HG03039 (cell line): ENCODE measurements at regions not wholly inside any gene's neighbourhood (a gene's known extent, or its start where the extent isn't known, plus 50 kb on each side); places are given as distances from the start of the nearest gene placed in this dataset.
"Not testable (repeated sequence)": the region's sequence is repeated elsewhere in the genome, so short reads cannot be mapped to it uniquely, and the experiment has no call there.

Experiments used
- ATAC-seq: cut with Tn5 transposase; IDR thresholded peaks from one replicate; pipeline ENCODE4 v1.9.1; 2021; ENCODE audit warnings: mild to moderate bottlenecking, moderate library complexity; ENCODE audit not compliant: unreplicated experiment

DNA sequence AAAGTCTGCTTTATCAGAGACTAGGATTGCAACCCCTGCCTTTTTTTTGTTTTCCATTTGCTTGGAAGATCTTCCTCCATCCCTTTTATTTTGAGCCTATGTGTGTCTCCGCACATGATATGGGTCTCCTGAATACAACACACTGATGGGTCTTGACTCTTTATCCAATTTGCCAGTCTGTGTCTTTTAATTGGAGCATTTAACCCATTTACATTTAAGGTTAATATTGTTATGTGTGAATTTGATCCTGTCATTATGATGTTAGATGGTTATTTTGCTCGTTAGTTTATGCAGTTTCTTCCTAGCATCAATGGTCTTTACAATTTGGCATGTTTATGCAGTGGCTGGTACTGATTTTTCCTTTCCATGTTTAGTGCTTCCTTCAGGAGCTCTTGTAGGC lies 84.0 kb upstream of the B3GAT1 start:
- ATAC-seq, result not testable (repeated sequence)

DNA sequence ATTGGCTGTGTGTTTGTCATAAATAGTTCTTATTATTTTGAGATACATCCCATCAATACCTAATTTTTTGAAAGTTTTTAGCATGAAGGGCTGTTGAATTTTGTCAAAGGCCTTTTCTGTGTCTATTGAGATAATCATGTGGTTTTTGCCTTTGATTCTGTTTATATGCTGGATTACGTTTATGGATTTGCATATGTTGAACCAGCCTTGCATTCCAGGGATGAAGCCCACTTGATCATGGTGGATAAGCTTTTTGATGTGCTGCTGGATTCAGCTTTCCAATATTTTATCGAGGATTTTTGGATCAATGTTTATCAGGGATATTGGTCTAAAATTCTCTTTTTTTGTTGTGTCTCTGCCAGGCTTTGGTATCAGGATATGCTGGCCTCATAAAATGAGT lies 82.4 kb upstream of the B3GAT1 start:
- not testable (repeated sequence) for ATAC-seq

DNA sequence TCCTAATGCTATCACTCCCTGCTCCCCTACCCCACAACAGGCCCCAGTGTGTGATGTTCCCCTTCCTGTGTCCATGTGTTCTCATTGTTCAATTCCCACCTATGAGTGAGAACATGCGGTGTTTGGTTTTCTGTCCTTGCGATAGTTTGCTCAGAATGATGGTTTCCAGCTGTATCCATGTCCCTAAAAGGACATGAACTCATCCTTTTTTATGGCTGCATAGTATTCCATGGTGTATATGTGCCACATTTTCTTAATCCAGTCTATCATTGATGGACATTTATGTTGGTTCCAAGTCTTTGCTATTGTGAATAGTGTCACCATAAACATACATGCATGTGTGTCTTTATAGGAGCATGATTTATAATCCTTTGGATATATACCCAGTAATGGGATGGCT lies 80.4 kb upstream of the B3GAT1 start:
- not testable (repeated sequence) for ATAC-seq

DNA sequence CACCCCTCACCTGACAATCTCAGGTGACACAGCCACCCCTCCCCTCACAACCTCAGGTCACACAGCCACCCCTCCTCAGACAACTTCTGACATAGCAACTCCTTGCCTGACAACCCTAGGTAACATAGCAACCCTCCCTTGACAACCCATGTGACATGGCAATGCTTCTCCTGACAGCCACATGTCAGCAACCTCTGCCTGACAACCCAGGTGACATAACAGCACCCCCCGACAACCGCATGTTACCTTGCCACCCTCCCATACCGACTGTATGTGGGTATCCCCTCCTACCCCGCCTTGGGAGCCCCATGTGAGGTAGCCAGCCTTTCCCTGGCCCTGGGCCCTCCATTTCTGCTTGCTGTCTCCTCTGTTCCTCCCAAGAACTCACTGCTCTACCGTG lies 77.7 kb upstream of the B3GAT1 start:
- ATAC-seq, result no peak

DNA sequence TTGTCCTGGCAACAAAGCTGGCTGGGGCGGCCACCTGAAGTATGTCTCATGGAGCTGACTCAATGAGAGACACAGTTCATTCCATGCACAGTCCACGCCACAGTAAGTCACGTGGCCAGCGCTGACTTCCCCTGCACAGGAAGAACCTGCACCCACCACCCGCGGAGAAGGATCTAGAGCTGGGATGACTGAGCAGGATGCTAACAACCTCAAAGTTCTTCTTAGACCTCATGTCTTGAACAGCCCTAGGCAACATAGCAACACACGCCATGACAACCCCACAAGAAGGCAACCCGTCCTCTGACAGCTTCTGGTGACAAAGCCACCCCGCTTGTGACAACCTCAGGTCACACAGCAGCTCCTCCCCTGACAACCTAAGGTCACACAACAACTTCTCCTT lies 76.9 kb upstream of the B3GAT1 start:
- no peak for ATAC-seq

DNA sequence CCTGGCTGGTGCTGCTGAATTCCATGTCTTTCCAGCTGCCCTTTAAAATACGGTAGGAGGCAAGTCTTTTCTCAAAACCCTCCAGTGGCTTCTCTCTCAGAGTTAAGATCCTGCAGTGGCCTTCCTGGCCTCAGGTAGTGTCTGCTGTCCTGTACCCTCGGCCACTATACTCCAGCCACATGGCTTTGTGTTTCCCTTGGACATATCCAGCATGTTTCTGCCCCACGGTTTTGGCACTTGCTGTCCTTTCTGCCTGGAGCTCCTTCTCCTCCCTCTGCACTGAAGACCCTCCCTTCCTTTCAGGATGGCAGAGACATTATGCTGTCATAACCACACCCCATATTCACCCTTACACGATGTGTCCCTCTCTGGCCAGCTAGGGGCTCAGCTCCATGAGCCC lies 76.5 kb upstream of the B3GAT1 start:
- ATAC-seq, result no peak

DNA sequence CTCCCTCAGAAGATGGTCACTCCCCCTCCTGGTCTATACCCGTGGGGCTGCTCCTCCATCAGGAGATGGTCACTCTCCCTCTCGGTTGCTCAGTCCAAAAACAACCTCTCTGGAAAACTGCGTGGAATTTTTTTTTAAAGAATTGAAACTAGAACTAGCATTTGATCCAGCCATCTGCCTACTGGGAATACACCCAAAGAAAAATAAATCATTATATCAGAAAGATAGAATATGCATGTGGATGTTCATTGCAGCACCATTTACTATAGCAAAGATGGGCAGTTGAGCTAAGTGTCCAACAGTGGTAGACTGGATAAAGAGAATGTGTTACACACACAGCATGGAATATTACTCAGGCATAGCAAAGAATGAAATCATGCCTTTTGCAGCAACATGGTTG lies 75.7 kb upstream of the B3GAT1 start:
- ATAC-seq, result no peak

DNA sequence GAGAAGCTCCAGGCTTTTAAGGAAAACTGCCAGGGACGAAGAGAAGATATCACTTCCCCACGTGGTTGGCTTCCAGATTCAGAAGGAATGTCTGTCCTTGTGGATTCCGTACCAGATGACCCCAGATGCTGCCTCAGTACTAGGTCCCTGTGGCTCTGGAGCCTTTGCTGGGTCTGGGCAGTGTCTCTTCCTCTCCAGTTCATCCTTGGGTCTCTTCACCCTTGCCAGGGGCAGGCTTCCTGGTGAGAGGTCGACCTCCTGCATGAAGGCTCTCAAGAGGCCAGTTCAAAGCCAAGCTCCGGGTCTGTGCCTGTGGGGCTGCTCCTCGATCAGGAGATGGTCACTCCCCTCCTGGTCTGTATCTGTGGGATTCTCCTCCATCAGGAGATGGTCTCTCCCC lies 74.7 kb upstream of the B3GAT1 start:
- ATAC-seq, result no peak

DNA sequence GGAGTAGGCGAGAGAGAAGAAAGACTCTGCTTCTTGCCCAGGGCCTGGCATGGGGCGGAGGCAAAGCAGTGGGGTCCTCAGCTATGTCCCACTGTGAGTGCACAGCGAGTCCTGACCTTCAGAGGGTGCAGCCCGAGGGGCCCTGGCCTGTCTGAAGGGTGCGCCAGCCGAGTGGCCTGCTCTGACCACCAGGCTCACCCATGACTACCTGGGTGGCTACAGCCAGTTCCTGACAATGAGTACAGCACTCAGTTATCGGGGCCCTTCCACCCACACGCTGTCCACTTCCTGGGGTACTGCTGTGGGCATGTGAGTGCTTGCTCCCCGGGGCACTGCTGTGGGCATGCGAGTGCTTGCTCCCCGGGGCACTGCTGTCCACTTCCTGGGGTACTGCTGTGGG lies 74.1 kb upstream of the B3GAT1 start:
- ATAC-seq, result no peak

DNA sequence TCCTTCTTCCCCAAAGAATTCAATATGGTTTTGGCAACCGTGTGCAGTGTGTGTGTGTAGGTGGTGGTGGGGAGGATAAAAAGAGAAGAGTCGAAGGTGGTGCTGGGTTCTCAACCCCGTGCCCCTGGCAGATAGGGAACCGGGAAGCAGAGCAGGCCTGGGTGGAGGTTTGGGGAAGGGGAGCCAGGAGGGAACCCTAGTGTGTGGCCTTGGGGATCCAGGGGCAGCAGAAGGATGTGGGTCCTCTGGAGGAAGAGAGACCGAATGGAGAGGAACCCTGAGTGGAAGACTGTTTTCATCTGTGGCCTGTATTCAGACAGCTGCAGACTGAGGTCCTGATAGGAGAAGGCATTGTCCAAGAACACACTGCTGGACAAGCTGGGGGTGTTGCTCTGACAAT lies 73.3 kb upstream of the B3GAT1 start:
- ATAC-seq, result no peak

DNA sequence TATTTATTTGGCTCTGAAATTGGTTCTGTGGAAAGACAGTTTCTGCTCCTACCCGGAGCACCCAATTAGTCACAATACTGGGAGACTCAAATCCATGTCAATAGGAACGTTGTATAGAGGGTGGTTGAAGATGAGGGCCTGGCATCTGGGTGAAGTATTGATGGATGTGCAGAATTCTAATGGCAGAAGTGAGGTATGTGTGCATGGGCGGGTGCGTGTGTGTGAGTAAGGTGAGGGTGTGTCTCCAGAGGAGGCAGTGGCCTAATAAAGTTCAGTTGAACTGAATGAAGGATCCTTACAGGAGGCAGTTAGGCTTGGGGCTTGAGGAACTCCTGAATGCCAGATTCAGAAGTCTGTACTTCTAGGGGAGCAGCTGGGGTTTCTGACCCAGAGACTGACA lies 71.8 kb upstream of the B3GAT1 start:
- ATAC-seq, result no peak

DNA sequence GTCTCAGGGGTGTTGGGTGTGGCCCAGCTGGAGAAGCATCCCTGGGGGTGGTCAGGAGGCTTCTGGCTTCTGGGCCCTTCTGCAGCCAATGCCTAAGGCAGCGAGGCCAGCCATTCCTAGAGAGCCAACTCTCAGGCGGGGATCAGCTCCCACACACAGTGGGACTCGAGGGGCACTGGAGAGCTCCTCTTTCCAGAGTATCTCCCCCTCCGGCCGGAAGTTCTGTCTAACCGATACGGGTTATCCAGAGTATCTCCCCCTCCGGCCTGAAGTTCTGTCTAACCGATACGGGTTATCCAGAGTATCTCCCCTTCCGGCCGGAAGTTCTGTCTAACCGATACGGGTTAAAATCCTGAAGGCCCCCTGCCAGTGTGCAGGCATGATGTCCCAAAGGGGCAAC lies 71.2 kb upstream of the B3GAT1 start:
- ATAC-seq, result no peak

DNA sequence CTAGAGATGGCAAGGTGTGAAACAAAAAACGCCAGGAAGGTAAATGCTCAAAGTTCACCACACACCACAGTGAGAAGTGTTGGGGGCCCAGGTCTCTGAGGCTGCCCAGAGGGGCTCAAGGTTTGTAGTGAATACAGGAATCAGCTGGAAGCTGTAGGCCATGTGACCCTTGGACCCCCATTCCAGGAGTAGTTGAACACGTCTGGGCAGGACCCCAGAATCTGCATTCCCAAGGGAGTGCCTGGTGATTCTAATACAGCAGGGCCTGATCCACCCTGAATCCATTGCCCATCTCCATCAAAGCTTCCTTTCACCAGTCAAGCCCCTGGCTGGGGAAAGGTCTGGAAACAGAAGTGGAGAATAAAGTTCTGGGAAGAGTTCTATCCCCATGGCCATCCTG lies 70.8 kb upstream of the B3GAT1 start:
- no peak for ATAC-seq

DNA sequence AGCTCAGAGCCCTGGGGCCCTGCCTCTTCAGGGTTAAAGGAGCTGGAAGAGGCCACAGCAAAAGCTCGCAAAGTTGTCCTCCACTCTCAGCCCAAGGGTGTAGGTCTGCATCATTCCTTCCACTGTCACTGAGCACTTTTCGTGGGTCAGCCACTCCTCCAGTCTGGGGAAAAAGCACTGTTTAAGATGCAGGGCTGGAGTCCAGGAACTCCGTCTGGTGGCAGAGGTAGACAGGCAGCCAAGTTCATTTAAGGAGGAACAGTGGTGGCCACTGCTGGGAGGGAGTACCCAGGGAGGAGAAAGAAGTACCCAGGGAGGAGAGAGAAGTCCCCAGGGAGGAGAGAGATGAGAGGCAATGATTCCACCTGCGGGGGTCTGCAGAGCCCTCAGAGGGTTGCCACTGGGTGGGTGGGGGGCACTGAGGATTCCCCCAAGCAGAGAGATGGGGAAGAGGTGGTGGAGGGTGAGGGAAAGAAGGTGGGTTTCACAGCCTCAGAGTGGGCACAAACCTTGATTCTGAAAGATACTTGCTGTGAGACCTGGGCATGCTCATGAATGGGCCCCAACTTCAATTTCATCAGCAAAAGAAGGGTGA lies 70.0 kb upstream of the B3GAT1 start:
- ATAC-seq, result no peak

DNA sequence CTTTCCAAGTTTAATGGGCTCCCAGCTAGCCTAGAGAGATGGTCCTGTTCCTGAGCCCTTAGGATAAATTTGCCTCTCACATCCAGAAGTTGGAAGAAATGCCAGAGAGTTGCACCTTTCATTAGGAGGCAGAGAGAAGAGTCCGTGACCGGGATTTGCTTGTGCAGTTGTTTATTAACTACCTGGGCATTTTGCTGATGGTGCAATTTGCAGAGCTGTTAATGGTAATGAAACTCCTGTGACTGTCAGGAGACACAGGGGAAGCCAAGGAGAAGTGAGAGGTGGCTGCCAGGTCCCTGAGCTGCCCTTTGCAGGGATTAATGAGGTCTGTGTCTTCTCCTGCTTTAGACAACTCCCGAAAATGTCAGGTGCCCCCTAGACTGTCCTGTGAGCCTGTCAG lies 69.1 kb upstream of the B3GAT1 start:
- no peak for ATAC-seq

DNA sequence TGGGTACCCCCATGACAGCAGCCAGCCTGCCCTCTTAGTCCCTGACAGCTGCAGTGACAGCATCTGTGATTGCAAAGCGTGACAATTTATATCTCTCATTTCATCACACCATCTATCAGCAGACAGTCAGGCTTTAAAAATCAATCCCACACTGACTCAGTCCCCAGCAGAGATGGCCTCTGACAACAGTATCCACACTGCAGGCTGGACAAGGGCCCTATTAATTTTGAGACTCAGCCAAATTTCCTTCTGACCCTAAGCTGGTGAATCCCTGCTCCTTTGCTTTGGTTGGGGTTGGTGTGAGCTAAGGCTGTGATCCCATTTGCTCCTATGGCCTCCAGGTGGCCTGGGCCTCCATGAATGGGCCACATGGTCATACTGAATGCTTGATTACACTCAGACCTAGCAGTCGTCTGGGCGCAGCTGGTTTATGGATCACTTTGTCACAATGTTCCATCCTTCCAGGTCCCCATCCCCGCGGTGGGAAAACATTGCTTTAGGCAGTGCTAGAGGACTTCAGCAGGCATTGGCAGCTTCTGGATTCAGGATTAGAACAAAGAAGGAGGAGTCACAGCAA lies 68.2 kb upstream of the B3GAT1 start:
- no peak for ATAC-seq

DNA sequence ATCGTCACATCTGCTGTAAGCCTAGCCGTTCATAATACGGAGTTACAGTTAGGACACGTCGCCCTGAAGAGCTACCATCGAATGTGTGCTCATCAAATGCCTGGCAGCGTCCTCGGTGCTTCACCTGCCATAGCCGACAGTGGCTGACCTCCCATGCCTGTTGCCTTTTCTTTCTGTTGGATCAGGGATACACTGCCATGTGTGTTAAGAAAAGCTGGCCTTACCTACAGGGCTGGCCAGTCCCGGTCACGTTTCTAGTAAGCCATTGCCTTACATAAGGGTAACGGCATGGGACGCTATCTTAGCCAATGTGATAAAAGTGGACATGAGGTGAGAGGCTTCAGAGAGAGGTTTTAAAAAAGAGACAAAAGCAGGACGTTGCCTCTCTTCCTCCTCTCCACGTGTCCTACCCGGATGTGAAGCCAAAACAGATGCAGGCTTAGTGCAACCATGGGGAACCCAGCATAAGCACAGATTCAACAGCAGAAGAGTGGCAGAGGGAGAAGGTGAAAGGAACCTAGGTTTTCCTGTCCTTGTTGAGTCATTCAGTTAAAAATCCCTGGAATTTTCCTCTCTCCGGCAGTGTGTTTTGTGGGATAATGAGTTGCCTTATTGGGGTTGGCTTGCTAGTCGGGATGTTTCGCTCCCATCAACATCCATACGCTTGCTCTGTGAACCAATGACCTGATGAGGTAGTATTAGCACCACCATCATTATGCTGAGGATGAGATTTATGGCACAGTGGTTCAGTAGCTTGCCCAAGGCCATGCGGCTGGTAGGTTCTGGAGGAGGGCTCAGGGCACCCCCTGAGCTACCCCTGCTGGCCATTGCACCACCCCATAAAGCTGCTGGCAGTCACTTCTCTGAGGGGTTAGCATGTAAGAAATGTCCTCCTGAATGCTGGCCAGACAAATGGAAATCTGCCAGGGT lies 67.4 kb upstream of the B3GAT1 start:
- ATAC-seq, result no peak

DNA sequence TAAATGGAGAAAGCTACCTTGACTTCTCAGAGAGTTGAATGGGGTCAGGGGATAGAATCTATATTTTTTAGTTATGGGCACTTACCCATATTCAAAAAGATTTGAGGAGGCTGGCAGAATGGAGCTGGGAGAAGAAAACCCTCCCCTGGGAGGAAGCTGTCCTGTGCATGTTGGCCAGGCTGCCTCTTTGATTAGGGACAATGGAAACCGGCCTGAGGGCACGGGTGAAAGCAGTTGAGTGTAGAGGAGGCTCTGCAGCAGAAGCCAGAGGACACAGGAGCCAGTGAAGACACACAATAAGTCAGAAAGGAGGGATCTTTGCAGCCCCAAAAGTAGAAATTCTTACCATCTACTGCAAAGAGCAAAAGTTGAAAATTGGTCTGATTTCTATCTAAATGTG lies 66.6 kb upstream of the B3GAT1 start:
- ATAC-seq, result no peak

DNA sequence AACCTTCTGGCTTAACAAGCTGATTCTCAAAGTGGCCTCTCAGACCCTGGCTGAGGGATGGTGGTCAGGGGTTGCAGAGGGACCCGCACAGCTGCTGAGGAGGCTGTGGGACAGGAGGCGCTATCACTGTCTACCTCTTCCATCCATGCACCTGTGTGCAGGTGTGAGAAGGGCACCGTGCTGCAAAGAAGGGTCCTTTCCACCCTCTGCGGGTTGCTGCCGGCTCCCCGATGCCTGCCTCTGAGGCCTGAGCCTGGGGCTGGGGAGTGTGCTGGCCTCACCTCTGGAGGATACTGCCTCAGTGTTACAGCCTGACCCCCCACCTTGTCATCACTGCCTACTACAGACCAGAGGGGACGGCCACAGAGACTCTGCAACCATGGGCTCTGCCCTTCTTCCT lies 66.1 kb upstream of the B3GAT1 start:
- no peak for ATAC-seq

DNA sequence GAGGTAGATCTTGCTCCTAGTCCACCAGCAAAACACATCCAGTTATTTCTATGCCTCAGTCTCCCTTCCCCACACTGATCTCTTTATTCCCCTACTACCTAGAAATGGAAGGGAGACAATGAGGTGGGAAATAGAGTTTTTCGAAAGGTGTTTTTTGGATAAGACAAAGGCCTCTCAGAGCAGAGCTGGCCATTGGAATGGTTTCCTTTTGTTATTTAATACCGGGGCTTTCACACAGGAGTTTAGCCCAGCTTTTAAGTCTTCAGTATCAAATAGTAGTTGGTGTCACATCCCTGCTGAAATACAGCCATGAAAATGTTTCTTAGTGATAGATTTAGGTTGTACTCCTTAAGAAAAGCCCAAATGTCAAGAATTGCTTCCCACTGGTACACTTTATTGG lies 65.4 kb upstream of the B3GAT1 start:
- ATAC-seq, result no peak

DNA sequence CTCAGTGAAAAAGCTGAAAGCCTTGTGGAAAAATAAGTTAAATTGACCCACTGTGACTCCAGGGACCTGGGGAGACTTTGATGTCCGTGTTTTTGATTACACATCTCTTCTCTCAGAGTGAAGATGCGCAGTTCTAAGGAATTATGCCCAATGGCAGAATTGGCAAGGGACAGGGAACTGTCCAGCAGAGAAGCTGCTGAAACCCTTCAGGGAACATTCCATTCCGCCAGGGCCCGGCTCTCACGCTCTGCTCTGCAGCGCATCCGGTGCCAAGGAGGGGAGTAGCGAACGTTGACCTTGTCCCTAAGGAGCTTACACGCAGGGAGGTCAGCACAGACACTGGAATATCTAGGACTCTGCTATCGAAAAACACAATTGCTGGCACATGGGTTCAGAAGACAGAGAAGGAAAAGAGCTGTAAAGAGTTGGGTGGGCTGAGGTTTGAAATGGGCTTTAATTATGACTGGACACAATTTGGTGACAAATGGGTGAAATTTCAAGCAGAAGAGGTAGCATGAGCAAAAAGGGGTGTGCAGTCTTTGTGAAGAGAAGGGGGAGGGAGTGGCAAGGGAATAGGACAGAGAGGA lies 64.5 kb upstream of the B3GAT1 start:
- no peak for ATAC-seq

DNA sequence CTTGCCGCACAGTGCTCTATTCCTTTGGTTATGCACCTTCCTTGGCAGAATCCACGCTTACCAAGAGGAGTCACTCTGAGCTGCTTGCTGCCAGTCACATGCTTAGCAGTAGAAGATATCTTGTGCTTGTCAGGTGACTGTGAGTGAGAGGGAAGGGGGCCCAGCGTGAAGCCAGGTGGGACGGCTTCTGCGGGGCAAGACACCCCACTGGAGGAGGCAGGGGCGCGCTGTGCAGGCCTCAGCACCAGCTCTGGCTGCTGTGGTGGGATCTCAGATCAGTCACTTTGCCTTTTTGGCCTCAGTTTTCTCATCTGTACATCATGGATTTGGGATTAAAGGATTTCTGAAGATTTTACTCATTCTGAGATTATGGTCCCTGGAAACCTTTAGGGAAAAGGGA lies 63.9 kb upstream of the B3GAT1 start:
- ATAC-seq, result no peak
